ENCODE measurements at regions not wholly inside any gene's neighbourhood (a gene's known extent, or its start where the extent isn't known, plus 50 kb on each side); places are given as distances from the start of the nearest gene placed in this dataset.

DNA sequence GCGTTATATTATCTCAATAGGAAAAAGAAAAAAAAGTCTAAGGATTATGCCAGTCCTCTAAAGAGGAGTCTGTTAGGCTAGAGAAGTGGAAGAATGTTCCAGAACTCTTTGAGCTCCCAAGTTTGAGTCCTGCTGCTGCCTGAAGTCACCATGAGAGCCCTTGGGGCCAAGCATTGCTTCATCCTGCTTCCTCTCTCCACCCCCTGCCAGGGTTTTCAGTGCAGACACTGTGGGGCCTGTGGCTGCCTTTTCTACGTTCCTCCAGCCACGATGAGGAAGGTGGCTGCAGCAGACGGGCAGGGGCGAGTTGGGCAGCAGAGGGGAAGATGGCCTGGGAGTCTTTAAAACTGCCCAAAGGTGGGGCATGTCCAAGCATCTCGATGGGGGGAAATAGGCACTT is 214.4 kb upstream of the KCNG1 start:
- TF ChIP-seq, protein P1, sequence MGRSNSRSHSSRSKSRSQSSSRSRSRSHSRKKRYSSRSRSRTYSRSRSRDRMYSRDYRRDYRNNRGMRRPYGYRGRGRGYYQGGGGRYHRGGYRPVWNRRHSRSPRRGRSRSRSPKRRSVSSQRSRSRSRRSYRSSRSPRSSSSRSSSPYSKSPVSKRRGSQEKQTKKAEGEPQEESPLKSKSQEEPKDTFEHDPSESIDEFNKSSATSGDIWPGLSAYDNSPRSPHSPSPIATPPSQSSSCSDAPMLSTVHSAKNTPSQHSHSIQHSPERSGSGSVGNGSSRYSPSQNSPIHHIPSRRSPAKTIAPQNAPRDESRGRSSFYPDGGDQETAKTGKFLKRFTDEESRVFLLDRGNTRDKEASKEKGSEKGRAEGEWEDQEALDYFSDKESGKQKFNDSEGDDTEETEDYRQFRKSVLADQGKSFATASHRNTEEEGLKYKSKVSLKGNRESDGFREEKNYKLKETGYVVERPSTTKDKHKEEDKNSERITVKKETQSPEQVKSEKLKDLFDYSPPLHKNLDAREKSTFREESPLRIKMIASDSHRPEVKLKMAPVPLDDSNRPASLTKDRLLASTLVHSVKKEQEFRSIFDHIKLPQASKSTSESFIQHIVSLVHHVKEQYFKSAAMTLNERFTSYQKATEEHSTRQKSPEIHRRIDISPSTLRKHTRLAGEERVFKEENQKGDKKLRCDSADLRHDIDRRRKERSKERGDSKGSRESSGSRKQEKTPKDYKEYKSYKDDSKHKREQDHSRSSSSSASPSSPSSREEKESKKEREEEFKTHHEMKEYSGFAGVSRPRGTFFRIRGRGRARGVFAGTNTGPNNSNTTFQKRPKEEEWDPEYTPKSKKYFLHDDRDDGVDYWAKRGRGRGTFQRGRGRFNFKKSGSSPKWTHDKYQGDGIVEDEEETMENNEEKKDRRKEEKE (IDR thresholded peaks at IDR 0.05; ENCODE audit: borderline replicate concordance in 1 of 2, control insufficient read depth in 1 of 2, low read depth in 2 of 2, low read length in 1 of 2): no peak
- no peak for TF ChIP-seq ZNF146 (CRISPR knock-in tag; IDR thresholded peaks at IDR 0.05; ENCODE audit: unreplicated experiment)
- no peak for TF ChIP-seq POLR2A (conservative IDR thresholded peaks at IDR 0.05)
- TF ChIP-seq, protein P2, sequence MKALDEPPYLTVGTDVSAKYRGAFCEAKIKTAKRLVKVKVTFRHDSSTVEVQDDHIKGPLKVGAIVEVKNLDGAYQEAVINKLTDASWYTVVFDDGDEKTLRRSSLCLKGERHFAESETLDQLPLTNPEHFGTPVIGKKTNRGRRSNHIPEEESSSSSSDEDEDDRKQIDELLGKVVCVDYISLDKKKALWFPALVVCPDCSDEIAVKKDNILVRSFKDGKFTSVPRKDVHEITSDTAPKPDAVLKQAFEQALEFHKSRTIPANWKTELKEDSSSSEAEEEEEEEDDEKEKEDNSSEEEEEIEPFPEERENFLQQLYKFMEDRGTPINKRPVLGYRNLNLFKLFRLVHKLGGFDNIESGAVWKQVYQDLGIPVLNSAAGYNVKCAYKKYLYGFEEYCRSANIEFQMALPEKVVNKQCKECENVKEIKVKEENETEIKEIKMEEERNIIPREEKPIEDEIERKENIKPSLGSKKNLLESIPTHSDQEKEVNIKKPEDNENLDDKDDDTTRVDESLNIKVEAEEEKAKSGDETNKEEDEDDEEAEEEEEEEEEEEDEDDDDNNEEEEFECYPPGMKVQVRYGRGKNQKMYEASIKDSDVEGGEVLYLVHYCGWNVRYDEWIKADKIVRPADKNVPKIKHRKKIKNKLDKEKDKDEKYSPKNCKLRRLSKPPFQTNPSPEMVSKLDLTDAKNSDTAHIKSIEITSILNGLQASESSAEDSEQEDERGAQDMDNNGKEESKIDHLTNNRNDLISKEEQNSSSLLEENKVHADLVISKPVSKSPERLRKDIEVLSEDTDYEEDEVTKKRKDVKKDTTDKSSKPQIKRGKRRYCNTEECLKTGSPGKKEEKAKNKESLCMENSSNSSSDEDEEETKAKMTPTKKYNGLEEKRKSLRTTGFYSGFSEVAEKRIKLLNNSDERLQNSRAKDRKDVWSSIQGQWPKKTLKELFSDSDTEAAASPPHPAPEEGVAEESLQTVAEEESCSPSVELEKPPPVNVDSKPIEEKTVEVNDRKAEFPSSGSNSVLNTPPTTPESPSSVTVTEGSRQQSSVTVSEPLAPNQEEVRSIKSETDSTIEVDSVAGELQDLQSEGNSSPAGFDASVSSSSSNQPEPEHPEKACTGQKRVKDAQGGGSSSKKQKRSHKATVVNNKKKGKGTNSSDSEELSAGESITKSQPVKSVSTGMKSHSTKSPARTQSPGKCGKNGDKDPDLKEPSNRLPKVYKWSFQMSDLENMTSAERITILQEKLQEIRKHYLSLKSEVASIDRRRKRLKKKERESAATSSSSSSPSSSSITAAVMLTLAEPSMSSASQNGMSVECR (CRISPR knock-in tag; IDR thresholded peaks at IDR 0.05): no peak
- TF ChIP-seq, protein P3, sequence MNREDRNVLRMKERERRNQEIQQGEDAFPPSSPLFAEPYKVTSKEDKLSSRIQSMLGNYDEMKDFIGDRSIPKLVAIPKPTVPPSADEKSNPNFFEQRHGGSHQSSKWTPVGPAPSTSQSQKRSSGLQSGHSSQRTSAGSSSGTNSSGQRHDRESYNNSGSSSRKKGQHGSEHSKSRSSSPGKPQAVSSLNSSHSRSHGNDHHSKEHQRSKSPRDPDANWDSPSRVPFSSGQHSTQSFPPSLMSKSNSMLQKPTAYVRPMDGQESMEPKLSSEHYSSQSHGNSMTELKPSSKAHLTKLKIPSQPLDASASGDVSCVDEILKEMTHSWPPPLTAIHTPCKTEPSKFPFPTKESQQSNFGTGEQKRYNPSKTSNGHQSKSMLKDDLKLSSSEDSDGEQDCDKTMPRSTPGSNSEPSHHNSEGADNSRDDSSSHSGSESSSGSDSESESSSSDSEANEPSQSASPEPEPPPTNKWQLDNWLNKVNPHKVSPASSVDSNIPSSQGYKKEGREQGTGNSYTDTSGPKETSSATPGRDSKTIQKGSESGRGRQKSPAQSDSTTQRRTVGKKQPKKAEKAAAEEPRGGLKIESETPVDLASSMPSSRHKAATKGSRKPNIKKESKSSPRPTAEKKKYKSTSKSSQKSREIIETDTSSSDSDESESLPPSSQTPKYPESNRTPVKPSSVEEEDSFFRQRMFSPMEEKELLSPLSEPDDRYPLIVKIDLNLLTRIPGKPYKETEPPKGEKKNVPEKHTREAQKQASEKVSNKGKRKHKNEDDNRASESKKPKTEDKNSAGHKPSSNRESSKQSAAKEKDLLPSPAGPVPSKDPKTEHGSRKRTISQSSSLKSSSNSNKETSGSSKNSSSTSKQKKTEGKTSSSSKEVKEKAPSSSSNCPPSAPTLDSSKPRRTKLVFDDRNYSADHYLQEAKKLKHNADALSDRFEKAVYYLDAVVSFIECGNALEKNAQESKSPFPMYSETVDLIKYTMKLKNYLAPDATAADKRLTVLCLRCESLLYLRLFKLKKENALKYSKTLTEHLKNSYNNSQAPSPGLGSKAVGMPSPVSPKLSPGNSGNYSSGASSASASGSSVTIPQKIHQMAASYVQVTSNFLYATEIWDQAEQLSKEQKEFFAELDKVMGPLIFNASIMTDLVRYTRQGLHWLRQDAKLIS (CRISPR knock-in tag; IDR thresholded peaks at IDR 0.05): no peak
- TF ChIP-seq ZFP36 (IDR thresholded peaks at IDR 0.05; ENCODE audit: low read depth, low read length, partially characterized antibody): no peak
- TF ChIP-seq NCOA2 (IDR thresholded peaks at IDR 0.05; ENCODE audit: partially characterized antibody in 2 of 2): no peak
- TF ChIP-seq ZNF274 (IDR thresholded peaks at IDR 0.05; ENCODE audit: borderline replicate concordance, low read depth, low read length): no peak
- TF ChIP-seq, protein P4, sequence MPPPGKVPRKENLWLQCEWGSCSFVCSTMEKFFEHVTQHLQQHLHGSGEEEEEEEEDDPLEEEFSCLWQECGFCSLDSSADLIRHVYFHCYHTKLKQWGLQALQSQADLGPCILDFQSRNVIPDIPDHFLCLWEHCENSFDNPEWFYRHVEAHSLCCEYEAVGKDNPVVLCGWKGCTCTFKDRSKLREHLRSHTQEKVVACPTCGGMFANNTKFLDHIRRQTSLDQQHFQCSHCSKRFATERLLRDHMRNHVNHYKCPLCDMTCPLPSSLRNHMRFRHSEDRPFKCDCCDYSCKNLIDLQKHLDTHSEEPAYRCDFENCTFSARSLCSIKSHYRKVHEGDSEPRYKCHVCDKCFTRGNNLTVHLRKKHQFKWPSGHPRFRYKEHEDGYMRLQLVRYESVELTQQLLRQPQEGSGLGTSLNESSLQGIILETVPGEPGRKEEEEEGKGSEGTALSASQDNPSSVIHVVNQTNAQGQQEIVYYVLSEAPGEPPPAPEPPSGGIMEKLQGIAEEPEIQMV (tag; conservative IDR thresholded peaks at IDR 0.05; ENCODE audit: low read depth): no peak
- no peak for TF ChIP-seq MAZ (CRISPR knock-in tag; conservative IDR thresholded peaks at IDR 0.05 in 1 of 2, IDR thresholded peaks at IDR 0.05 in 1 of 2)

Data from K562 (cell line).